ENCODE measurements at regions not wholly inside any gene's neighbourhood (a gene's known extent, or its start where the extent isn't known, plus 50 kb on each side); places are given as distances from the start of the nearest gene placed in this dataset.
"Not testable (repeated sequence)": the region's sequence is repeated elsewhere in the genome, so short reads cannot be mapped to it uniquely, and the experiment has no call there.

DNA sequence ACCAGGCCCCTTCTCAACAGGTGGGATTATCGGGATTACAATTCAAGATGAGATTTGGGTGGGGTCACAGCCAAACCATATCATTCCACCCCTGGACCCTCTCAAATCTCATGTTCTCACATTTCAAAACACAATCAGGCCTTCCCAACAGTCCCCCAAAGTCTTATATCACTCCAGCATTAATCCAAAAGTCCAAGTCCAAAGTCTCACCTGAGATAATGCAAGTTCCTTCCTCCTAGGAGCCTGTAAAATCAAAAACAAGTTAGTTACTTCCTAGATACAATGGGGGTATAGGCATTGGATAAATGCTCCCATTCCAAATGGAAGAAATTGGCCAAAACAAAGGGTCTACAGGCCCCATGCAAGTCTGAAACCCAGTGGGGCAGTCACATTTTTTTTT lies 111.1 kb upstream of the FAM9C start:
- not testable (repeated sequence) for H3K4me3 ChIP-seq (ENCODE audit: insufficient read depth, low read depth, low read length); DNase-seq; H3K36me3 ChIP-seq (replicated peaks; ENCODE audit: control insufficient read depth, insufficient read depth, low read length); H3K27me3 ChIP-seq (ENCODE audit: control insufficient read depth, insufficient read depth, low read length)

DNA sequence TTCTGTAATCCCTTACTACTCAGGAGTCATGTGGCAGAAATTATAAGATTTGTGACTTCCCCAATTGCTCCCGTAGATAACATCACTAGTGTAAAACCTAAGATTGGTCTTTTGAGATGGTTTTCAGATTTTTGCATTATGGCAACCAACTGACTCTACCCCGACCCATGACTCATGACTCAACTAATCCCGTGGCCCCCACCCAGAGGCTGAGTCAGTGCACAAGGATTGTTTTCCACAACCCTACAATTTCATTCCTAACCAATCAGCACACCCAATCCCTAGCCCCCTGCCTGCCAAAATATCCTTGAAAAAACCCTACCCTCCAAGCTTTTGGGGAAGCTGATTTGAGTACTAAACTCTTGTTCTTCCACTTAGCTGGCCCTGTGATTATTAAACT lies 109.4 kb upstream of the FAM9C start:
- Histone ChIP-seq H3K36me3 (replicated peaks; ENCODE audit: control insufficient read depth, insufficient read depth, low read length) (no peaks in the 10 kb centered on the region), H3K4me3 (ENCODE audit: insufficient read depth, low read depth, low read length) (no peak overlapping the region), H3K27me3 (ENCODE audit: control insufficient read depth, insufficient read depth, low read length) (peaks cover 4% of the 10 kb centered on the region; the same call in 1 of the 2 replicates)
- no peak for DNase-seq

DNA sequence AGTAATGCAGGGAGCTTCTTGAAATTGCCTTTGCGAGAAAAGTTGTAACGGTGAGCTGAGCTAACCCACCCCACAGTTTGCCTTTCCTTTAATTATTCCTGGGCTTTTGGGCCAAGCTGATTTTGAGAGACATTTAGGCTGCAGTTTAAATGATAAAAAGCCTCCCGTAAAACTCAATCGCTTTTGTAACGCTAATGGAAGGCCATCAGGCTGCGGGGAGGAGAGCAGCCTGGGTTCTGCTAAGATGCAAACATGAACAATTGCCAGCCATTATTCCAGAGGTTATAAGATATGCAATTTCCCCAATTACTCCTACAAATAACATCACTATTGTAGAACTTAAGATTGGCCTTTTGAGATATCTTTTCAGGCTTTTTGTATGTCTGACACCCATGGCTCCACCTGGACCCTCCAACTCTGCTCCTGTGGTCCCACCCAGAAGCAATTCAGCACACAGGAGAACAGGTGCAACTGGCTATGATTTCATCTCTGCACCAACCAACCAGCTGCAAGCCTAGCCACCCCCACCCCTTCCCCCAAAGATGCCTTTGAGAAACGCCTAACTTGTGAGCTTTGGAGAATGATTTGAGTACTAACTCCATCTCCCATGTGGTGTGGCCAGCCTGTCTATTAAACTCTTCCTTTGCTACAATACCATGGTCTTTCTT lies 108.2 kb upstream of the FAM9C start:
- no peak for DNase-seq
- no peak overlapping the region for H3K4me3 ChIP-seq (ENCODE audit: insufficient read depth, low read depth, low read length)

DNA sequence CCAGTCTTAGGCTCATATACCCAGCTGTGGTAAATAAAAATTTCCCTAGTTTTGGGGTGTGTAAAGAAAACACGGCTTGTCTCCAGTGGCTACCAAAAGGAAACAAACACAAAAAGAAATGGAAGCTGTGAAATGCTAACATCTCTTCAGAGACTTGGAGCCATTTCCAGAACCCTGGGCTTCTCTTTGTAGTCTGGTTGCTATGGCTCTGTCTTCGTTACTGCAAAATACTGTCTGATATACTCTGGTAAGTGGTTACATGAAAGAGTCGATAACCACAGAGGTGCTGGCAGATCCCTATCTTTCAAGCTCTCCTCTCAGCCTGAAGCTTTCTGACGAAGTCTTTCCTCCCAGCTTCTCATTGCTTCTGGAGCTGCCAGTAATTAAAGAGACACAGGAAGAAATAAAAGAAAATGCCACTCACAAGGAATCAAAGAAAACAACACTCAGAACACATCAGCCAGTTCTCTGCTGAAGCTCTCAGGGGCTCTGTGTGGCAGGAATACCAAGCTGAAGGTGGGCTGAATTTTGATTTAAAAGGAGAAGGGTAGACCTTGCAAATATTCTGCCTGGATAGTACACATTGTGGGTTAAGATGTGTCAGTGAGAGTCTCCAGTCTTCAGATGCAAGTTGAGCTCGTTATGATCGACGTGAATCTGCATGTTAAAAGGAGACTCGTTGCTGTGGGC lies 107.6 kb upstream of the FAM9C start:
- no peak for DNase-seq
- Histone ChIP-seq H3K27me3 (ENCODE audit: control insufficient read depth, insufficient read depth, low read length) (peaks cover 10% of the 10 kb centered on the region; the same call in 1 of the 2 replicates), H3K36me3 (replicated peaks; ENCODE audit: control insufficient read depth, insufficient read depth, low read length) (no peaks in the 10 kb centered on the region), H3K4me3 (ENCODE audit: insufficient read depth, low read depth, low read length) (no peak overlapping the region)

More for the DNA sequence above, 108.2 kb upstream of the FAM9C start:
- Histone ChIP-seq H3K27me3 (ENCODE audit: control insufficient read depth, insufficient read depth, low read length) (peaks cover 10% of the 10 kb centered on the region; the same call in 1 of the 2 replicates), H3K36me3 (replicated peaks; ENCODE audit: control insufficient read depth, insufficient read depth, low read length) (no peaks in the 10 kb centered on the region)

DNA sequence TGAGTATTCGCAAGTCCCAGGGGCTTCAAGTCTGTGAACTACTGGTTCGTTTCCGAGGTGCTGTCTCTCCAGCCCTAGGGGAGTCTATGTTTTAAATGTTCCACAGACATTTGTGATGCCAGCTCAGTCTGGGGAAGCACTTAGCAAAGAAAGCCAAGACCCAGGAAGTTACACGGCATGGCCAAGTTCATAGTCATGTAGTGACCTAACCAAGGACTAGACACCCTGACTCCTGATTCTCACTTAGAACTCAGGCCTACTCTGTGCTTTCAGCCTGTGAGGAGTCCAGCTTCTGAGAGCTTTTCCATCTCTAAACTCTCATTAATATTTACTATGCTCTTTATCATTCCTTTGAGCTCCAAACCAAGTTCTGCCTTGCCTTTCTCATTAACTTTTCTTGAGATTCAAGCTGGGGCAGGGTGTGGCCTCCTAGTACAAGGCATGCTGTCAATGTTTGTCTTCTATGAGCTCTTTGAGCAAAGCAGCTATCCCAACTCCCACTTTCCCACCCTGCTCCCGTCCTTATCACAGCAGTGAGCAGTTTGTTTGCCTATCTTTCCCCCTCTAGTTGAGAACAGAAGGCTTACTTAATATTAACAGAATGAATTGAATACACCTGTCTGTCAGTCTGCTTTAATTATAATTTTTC lies 105.4 kb upstream of the FAM9C start:
- DNase-seq, result no peak
- peaks cover 10% of the 10 kb centered on the region; the same call in 1 of the 2 replicates for H3K27me3 ChIP-seq (ENCODE audit: control insufficient read depth, insufficient read depth, low read length)
- no peaks in the 10 kb centered on the region for H3K36me3 ChIP-seq (replicated peaks; ENCODE audit: control insufficient read depth, insufficient read depth, low read length)
- H3K4me3 ChIP-seq (ENCODE audit: insufficient read depth, low read depth, low read length), result no peak overlapping the region

DNA sequence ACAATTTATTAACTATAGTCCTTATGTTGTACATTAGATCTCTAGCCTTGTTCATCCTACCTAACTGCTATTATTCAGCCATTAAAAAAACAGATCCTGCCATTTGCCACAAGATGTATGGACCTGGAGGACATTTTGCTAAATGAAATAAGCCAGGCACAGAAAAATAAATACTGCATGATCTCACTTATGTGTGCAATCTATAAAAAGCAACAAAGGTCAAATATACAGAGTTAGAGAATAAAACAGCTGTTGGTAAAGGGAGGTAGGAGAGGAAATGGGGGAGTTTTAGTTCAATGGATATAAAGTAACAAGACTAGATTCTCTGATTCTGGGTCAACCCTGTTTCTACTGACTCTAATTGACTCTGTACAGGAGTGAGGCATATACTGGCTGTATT lies 103.3 kb upstream of the FAM9C start:
- no peaks in the 10 kb centered on the region for H3K36me3 ChIP-seq (replicated peaks; ENCODE audit: control insufficient read depth, insufficient read depth, low read length)
- H3K4me3 ChIP-seq (ENCODE audit: insufficient read depth, low read depth, low read length), result no peak overlapping the region

DNA sequence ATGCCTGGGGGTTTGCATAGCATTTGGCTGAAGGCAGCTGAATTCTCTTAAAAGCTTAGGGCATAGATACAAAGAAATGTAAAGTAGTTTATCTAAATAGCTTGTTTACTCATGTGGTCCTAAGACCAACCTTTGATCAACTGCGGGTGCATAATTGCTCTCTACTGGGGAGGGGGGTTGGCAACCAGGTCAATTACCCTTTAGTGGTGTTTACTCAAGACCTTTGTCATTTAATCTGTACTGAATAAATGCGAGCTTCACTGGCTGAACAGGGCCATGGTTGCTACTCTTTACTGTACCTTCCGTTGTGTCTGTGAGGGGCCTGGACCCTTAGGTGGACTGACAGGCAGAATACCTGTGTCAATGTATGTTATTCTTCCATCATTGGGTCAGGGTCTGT lies 102.7 kb upstream of the FAM9C start:
- H3K4me3 ChIP-seq (ENCODE audit: insufficient read depth, low read depth, low read length), result no peak overlapping the region
- H3K36me3 ChIP-seq (replicated peaks; ENCODE audit: control insufficient read depth, insufficient read depth, low read length), result no peaks in the 10 kb centered on the region
- no peak for DNase-seq
- peaks cover 10% of the 10 kb centered on the region; the same call in 1 of the 2 replicates for H3K27me3 ChIP-seq (ENCODE audit: control insufficient read depth, insufficient read depth, low read length)

More for the DNA sequence above, 103.3 kb upstream of the FAM9C start:
- peaks cover 10% of the 10 kb centered on the region; the same call in 1 of the 2 replicates for H3K27me3 ChIP-seq (ENCODE audit: control insufficient read depth, insufficient read depth, low read length)
- DNase-seq, result no peak

DNA sequence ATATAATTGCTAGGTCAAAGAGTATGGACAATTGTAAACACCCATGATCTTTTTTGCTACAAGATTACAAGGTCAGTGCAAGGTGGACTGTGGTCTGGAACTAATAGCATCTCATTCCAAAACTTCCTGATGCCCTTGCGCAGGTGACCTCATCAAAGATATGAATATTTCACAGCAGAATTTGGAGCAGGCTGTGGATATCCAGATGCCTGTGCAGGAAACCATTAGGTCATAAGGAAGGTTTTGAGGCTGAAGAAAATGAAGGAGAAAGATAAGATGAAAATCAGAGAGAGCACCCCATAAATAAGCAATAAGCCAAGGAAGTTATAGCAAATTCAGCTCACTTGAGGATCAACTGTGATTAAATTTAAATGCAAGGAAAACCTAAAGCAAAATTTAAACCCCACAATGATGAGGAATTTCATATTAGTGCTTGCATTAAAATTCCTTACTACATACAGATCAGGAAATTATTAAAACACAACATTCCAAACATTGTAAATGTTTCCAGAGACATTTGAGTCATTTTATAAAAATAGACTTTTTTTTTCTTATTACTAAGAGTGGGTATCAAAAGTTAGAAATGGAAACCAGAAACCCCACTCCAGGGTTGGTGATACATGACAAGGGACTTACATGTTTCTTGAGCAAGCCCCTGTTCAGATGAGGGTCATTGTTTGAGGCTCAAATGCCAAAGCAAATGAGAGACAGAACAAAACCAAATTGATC lies 100.7 kb upstream of the FAM9C start:
- Histone ChIP-seq H3K4me3 (ENCODE audit: insufficient read depth, low read depth, low read length) (no peak overlapping the region), H3K36me3 (replicated peaks; ENCODE audit: control insufficient read depth, insufficient read depth, low read length) (no peaks in the 10 kb centered on the region), H3K27me3 (ENCODE audit: control insufficient read depth, insufficient read depth, low read length) (peaks cover 10% of the 10 kb centered on the region; the same call in 1 of the 2 replicates)
- DNase-seq, result no peak

DNA sequence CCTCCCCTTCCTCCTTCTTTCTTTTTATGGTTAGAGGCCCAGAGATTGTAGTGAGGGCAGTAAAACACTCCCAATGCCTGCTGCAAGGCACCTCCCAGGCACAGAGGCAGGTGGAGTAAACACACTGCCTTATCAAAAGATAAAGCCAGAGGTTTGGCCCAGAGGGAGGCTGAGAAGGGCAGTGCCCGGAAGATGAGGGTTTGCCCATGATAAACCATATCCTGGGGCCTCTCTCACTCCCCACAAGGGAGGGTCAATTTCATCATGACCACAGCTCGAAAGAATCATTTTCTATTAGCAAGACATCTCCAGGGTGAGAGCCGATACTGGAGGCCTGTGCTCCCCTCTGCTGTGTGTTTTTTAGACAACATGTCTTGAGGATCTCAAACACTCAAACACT lies 98.5 kb upstream of the FAM9C start:
- Histone ChIP-seq H3K36me3 (replicated peaks; ENCODE audit: control insufficient read depth, insufficient read depth, low read length) (no peaks in the 10 kb centered on the region), H3K4me3 (ENCODE audit: insufficient read depth, low read depth, low read length) (no peak overlapping the region), H3K27me3 (ENCODE audit: control insufficient read depth, insufficient read depth, low read length) (peaks cover under 1% of the 10 kb centered on the region; the same call in 1 of the 2 replicates)
- no peak for DNase-seq

DNA sequence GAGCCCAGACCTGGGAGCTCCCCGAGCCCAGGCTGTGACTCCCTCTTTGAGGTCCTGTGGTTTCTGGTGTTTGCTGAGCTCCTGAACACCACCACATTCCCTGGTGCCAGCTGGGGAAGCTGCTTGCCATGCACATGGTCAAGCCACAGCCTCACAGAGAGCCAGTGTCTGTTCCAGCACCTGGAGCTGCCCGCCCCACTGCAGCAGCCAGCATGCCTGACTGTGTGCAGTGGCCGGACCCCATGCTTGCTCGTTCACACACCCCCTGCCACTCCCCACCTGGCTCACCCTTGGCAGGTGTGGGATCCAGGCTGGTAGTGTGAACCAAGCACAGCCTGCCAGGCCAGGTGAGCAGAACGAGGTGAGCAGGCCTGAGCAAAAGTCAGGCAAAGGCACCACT lies 95.6 kb upstream of the FAM9C start:
- H3K27me3 ChIP-seq (ENCODE audit: control insufficient read depth, insufficient read depth, low read length), result no peaks in the 10 kb centered on the region
- H3K4me3 ChIP-seq (ENCODE audit: insufficient read depth, low read depth, low read length), result no peak overlapping the region
- DNase-seq, result no peak
- no peaks in the 10 kb centered on the region for H3K36me3 ChIP-seq (replicated peaks; ENCODE audit: control insufficient read depth, insufficient read depth, low read length)

DNA sequence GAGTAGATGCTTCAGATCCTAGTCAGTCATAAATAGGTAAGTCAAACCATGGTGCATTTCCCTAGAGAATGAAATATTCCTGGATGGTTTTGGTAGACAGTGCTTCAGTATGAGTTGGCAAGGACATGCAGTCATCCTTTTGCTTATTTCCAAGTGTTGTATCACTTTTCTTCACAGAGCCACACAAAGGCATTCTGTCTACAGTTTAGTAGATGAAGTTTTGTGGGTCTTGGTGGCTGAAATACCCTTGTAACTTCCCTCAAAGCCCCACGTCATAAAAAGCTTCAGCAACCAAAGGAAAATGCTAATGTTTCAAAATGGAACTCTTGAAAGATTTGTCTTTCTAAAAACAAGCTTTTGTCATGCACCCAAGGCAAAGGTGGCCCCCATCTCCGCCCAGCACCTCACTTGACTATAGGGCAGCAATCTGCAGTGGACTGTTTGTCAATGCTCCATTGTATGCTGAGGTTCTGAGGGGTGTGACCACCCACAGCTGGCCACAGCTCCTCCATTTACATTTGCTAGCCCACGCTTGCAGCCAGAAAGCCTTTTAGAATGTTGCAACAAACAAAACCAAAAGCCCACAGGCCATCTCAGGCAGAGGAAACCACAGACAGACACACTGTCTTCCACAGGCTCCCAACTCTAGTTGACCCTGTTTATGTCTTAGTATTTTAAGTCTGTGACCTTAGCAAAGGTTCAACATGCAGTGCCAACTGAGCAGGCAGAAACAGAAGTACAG lies 87.1 kb upstream of the FAM9C start:
- DNase-seq, result peak; percentile 54

DNA sequence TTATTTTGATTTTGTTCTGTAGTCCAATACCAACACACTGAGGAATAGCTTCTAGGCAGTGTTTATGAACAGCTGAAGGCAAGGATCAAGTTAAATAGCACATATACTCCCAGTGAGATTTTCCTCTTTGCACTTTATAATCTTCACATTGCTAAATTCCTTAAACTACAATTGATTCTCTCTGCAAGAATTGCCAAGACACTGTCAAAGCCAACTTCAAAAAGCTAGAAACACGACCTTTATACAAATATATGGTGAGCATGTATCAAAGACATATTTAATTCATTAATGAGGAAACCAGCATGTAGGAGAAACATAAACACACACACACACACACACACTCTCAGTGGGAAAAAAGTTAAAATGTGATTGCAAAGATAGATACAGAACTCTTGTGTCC lies 86.4 kb upstream of the FAM9C start:
- Histone ChIP-seq H3K27me3 (ENCODE audit: control insufficient read depth, insufficient read depth, low read length) (no peaks in the 10 kb centered on the region), H3K36me3 (replicated peaks; ENCODE audit: control insufficient read depth, insufficient read depth, low read length) (no peaks in the 10 kb centered on the region), H3K4me3 (ENCODE audit: insufficient read depth, low read depth, low read length) (no peak overlapping the region)
- DNase-seq, result no peak

More for the DNA sequence above, 87.1 kb upstream of the FAM9C start:
- Histone ChIP-seq H3K4me3 (ENCODE audit: insufficient read depth, low read depth, low read length) (no peak overlapping the region), H3K36me3 (replicated peaks; ENCODE audit: control insufficient read depth, insufficient read depth, low read length) (no peaks in the 10 kb centered on the region), H3K27me3 (ENCODE audit: control insufficient read depth, insufficient read depth, low read length) (no peaks in the 10 kb centered on the region)

DNA sequence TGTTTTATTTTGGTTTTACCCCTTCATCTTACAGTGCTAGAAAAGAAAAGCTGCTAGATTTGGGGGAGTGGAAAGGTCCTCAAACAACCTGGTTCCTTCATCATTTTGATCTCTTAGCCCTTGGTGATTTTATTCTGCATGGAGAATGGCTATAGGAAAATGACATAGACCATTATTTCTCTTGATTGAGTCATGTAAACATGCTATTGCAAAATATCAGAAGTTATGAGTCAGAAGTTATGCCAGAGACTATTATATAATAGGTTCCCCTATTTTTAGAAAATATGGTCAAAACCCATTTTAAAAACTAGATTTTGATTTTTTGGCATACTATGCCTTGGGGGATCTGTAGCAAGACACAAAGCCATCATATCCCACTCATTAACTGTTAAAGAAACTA lies 83.7 kb upstream of the FAM9C start:
- Histone ChIP-seq H3K36me3 (replicated peaks; ENCODE audit: control insufficient read depth, insufficient read depth, low read length) (no peaks in the 10 kb centered on the region), H3K4me3 (ENCODE audit: insufficient read depth, low read depth, low read length) (no peak overlapping the region), H3K27me3 (ENCODE audit: control insufficient read depth, insufficient read depth, low read length) (no peaks in the 10 kb centered on the region)
- no peak for DNase-seq

DNA sequence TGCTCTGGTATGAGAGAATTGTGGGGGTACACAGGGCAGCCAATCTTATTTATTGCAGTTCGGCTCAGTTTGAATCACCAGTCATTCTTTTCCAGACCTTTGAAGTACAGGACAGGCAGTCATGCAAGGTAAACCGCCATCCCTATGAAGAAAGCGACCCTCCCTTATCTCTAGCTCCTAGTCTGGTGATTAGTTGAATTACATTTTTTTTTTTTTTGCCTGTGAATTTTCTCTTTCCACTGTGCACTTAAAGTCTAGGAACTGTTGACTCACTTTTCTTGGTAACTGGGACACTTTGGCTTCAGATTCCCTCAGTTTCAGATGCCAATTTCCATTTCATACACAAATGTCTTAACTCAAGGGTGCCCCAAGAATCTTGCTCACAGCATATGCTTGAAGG lies 82.4 kb upstream of the FAM9C start:
- Histone ChIP-seq H3K36me3 (replicated peaks; ENCODE audit: control insufficient read depth, insufficient read depth, low read length) (no peaks in the 10 kb centered on the region), H3K4me3 (ENCODE audit: insufficient read depth, low read depth, low read length) (no peak overlapping the region), H3K27me3 (ENCODE audit: control insufficient read depth, insufficient read depth, low read length) (no peaks in the 10 kb centered on the region)
- no peak for DNase-seq

All from H7 (cell line).